Left ventricle myocardium inferior (tissue), 1 donor: ENCODE measurements at regions not wholly inside any gene's neighbourhood (a gene's known extent, or its start where the extent isn't known, plus 50 kb on each side); places are given as distances from the start of the nearest gene placed in this dataset.

Experiments
- DNase-seq: peaks from one replicate; pipeline ENCODE4 v3.0.0-alpha.2; 2020
- H3K27ac ChIP-seq: fragments of 200-600 bp; replicated peaks from 2 replicates; pipeline ENCODE4 v1.8.0; 2021
- H3K27me3 ChIP-seq: fragments of 200-600 bp; 2 replicates; pipeline ENCODE4 v1.8.0; 2021; ENCODE audit warnings: low read depth
- H3K36me3 ChIP-seq: fragments of 200-600 bp; 2 replicates; pipeline ENCODE4 v1.8.0; 2021
- H3K4me1 ChIP-seq: fragments of 200-600 bp; 2 replicates; pipeline ENCODE4 v1.8.0; 2021
- H3K4me3 ChIP-seq: fragments of 200-600 bp; 2 replicates; pipeline ENCODE4 v1.8.0; 2021; ENCODE audit warnings: mild to moderate bottlenecking, moderate library complexity
- H3K9me3 ChIP-seq: fragments of 200-600 bp; replicated peaks from 2 replicates; pipeline ENCODE4 v1.8.0; 2021
- intact Hi-C: fragments of 100-400 bp; cut with micrococcal nuclease; formaldehyde crosslinking; loops from one replicate; pipeline ENCODE4 v1.11.0; 2022
- TF ChIP-seq, protein P1 (sequence below): fragments of 200-600 bp; IDR thresholded peaks from 2 replicates; pipeline ENCODE4 v1.8.0; 2021; ENCODE audit warnings: antibody characterized with exemption, mild to moderate bottlenecking, borderline replicate concordance
- donor health status: DM: no; HTN: yes; CAD: no; lungs with severe emphysema.

DNA sequence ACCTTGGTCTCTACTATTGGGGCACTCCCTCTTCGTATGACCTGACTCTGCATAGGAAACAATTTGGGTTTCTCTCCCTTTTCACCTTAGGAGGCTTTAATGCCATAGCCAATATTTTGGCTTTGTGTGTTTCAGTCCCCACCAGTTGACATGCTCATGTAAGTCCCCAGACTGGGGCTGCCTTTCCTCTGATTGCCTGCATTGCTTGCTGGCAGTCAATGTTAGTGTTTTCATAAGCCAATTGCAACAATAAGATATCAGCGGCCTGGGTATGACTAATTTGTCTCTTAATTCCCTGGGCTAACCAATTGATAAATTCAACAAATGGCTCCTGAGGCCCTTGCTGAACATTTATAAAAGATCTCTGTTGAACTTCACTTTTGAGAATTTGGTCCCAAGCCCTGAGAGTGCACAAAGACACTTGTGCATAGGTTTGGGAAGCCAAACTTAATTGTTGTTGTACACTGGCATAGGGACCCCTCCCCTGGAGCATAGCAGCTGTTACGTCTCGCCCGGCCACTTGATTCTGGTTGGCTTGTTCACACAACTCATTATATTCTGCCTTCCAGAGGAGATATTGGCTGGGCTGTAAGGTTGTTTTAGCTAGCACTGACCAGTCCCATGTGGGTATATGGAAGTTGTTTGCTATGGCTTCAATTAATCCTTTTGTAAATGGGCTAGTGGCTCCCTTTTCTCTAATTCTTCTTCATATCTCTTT lies 206.2 kb downstream of the PABPC4L start:
- DNase-seq: no peak
- no peak overlapping the region for H3K4me3 ChIP-seq

DNA sequence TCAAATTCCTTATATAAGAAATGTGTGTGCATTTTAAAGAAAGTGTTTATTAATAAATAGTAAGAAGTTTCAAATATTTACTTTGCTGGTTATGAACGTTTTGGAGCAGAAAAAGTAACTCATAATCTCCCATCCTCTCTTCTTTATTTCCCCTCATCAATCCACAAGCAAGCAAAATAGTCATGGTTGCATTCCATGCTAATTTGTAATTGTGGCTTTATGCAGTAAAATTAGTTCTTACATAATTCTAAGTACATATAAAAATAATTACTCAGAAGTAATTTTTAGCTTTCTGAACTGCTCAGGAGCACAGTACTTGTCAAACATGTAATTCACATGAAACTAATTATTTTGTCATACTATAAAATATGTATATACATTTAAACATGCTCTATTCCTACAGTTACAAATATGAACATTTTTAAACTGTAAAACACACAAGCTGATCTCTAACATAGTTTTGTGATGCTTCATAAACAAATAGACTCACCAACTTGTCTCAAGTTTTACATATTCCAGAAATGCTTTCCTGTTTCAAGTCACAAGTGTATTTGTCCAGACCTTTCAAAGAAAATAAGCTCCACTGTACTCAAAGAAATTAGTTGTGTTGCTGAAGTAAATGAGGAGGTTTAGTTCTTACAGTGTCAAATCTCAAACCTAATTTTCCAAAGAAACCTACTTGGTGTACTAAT lies 218.9 kb downstream of the PABPC4L start:
- TF ChIP-seq, protein P1, sequence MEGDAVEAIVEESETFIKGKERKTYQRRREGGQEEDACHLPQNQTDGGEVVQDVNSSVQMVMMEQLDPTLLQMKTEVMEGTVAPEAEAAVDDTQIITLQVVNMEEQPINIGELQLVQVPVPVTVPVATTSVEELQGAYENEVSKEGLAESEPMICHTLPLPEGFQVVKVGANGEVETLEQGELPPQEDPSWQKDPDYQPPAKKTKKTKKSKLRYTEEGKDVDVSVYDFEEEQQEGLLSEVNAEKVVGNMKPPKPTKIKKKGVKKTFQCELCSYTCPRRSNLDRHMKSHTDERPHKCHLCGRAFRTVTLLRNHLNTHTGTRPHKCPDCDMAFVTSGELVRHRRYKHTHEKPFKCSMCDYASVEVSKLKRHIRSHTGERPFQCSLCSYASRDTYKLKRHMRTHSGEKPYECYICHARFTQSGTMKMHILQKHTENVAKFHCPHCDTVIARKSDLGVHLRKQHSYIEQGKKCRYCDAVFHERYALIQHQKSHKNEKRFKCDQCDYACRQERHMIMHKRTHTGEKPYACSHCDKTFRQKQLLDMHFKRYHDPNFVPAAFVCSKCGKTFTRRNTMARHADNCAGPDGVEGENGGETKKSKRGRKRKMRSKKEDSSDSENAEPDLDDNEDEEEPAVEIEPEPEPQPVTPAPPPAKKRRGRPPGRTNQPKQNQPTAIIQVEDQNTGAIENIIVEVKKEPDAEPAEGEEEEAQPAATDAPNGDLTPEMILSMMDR: no peak

More for the DNA sequence above, 206.2 kb downstream of the PABPC4L start:
- no peak overlapping the region for H3K27ac ChIP-seq
- H3K4me1 ChIP-seq: no peaks in the 10 kb centered on the region
- H3K9me3 ChIP-seq: peaks cover 20% of the 10 kb centered on the region
- no peaks in the 10 kb centered on the region for H3K36me3 ChIP-seq
- intact Hi-C loops: no loop called here
- no peaks in the 10 kb centered on the region for H3K27me3 ChIP-seq
- TF ChIP-seq, protein P1: no peak

DNA sequence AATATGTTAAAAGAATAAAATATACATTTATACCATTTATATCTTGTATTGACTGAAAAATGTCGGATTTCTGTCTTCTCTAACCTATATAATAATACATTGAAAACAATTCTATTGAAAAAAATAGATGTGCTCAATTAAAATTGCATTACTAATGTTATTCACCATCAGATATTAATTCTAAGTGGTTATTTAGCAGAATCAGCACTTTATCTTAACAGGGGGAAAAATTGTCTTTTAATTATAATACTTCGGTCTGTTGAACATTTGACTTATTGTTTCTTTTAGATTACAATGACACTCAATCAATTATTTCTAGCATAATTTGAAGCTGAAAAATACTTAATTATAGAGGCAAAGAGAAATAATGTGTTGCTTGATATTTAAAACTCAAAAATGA lies 220.3 kb downstream of the PABPC4L start:
- H3K4me3 ChIP-seq: no peak overlapping the region
- no peaks in the 10 kb centered on the region for H3K36me3 ChIP-seq
- no peak overlapping the region for H3K27ac ChIP-seq
- H3K4me1 ChIP-seq: no peaks in the 10 kb centered on the region
- TF ChIP-seq, protein P1: no peak
- H3K27me3 ChIP-seq: no peaks in the 10 kb centered on the region
- intact Hi-C loops: no loop called here
- DNase-seq: no peak
- H3K9me3 ChIP-seq: peaks cover 2% of the 10 kb centered on the region

More for the DNA sequence above, 218.9 kb downstream of the PABPC4L start:
- no peak overlapping the region for H3K27ac ChIP-seq
- intact Hi-C loops: no loop called here
- no peaks in the 10 kb centered on the region for H3K36me3 ChIP-seq
- no peaks in the 10 kb centered on the region for H3K27me3 ChIP-seq
- no peaks in the 10 kb centered on the region for H3K4me1 ChIP-seq
- DNase-seq: no peak
- no peak overlapping the region for H3K4me3 ChIP-seq
- no peaks in the 10 kb centered on the region for H3K9me3 ChIP-seq

DNA sequence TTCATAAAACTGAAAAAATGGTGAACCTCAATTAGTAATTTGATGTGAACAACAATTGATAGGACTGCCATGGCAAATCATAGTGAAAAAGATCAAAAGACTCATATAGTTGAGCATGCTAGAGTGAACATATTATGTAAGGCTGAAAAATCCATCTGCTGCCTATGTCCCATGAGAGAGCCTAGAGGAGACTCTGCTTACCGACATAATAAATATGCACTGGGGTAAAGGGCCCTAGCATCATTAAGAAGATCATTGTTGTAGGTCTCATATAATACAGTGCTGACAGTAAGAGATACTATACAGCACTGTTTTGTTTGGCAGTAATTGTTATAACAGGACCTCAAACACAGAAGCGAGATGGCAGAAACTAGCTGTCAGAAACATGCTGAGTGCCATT lies 229.0 kb downstream of the PABPC4L start:
- TF ChIP-seq, protein P1: no peak
- H3K36me3 ChIP-seq: no peaks in the 10 kb centered on the region

DNA sequence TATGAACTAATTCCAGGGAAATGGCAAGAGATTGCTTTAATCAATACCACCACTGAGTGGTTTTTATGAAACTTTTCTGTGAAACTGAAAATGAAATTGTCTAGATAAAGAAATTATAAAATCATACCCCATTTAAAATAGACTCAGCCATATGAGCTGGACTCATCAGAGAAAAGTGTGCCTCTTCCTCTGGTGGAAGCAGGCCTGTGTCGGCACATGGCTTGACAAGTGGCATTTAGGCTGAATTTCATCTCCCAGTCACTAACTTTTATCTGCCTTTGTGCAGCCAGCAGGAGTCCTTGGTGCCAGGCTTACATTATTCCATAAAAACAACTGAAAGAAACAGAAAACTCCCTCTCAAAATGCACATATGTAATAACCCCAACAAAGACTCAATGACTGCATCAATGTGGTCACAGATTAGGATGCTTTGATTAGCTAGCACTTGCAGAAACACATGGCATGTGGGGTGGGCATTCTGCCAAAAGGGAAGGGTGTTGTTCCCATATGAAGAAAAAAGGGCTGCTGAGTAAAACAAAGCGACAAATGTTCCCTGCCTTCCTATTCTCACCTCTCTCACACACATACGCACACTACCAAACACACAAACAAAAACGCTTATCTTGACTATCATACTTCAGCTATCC lies 232.3 kb downstream of the PABPC4L start:
- TF ChIP-seq, protein P1: no peak
- H3K27ac ChIP-seq: peak overlapping the region; percentile 25

More for the DNA sequence above, 229.0 kb downstream of the PABPC4L start:
- intact Hi-C loops: no loop called here
- Histone ChIP-seq H3K27ac (no peak overlapping the region), H3K27me3 (no peaks in the 10 kb centered on the region), H3K4me1 (peaks cover 16% of the 10 kb centered on the region), H3K9me3 (peaks cover 9% of the 10 kb centered on the region), H3K4me3 (no peak overlapping the region)
- no peak for DNase-seq

More for the DNA sequence above, 232.3 kb downstream of the PABPC4L start:
- Histone ChIP-seq H3K4me1 (peaks cover 16% of the 10 kb centered on the region), H3K36me3 (no peaks in the 10 kb centered on the region), H3K9me3 (peaks cover 25% of the 10 kb centered on the region), H3K4me3 (no peak overlapping the region), H3K27me3 (no peaks in the 10 kb centered on the region)
- intact Hi-C loops: no loop called here
- no peak for DNase-seq
